Lower leg skin (tissue), 4 donors: ENCODE measurements at regions not wholly inside any gene's neighbourhood (a gene's known extent, or its start where the extent isn't known, plus 50 kb on each side); places are given as distances from the start of the nearest gene placed in this dataset.
A peak's percentile ranks its signal among the peaks of the same experiment; 100 is the strongest.

Experiments used
- DNase-seq, 2 donors: peaks; one replicate each; pipeline ENCODE4 v3.0.0-alpha.2; 2019; ENCODE audit warnings: low spot score in 2 of 2
- H3K4me3 ChIP-seq: fragments of 200-600 bp; sonication (generic); 2 replicates; pipeline ENCODE4 v1.5.1; 2017; ENCODE audit warnings: mild to moderate bottlenecking, low read depth; ENCODE audit not compliant: poor library complexity, severe bottlenecking
- CTCF ChIP-seq, 3 donors: fragments of 450-650 bp; IDR thresholded peaks; one replicate each; pipeline ENCODE4 v1.5.1; 2016; ENCODE audit warnings: antibody characterized with exemption in 3 of 3, mild to moderate bottlenecking in 3 of 3, moderate library complexity in 2 of 3
- POLR2A ChIP-seq, 2 donors: fragments of 450-650 bp; IDR thresholded peaks; one replicate each; pipeline ENCODE4 v1.6.1; 2016 to 2017; ENCODE audit warnings: antibody characterized with exemption in 2 of 2, mild to moderate bottlenecking in 1 of 2, moderate library complexity in 1 of 2
- WGBS, 2 donors: methylation state at CpG; one replicate each; pipeline ENCODE4 v1.1.5; 2018; 5-methylcytosine and 5-hydroxymethylcytosine counted together
- intact Hi-C: fragments of 100-400 bp; cut with DNase I; formaldehyde crosslinking; loops from one replicate; pipeline ENCODE4 v1.15.0; 2023; ENCODE audit warnings: low total_unique reads

- DNase-seq: no peak
- H3K4me3 ChIP-seq: no peak overlapping the region
- intact Hi-C loops: no loop called here
- TF ChIP-seq POLR2A (IDR thresholded peaks at IDR 0.05) (no peak), CTCF (IDR thresholded peaks at IDR 0.05) (no peak)
- WGBS, 2 donors: 45 to 52% methylated on average over 3 of the region's 3 CpGs
Observed at GRCh38 chr9:2263665-2264064, 248.5 kb downstream of the SMARCA2 start.

GRCh38 chr9:2264081-2264480 lies 248.9 kb downstream of the SMARCA2 start:
- 95 to 97% methylated on average over 8 of the region's 8 CpGs for WGBS, 2 donors
- no peak overlapping the region for H3K4me3 ChIP-seq
- DNase-seq: no peak
- TF ChIP-seq POLR2A (IDR thresholded peaks at IDR 0.05) (no peak), CTCF (IDR thresholded peaks at IDR 0.05) (no peak)
- intact Hi-C loops: no loop called here

- WGBS, 2 donors: 64 to 75% methylated on average over 7 of the region's 7 CpGs
- no peak overlapping the region for H3K4me3 ChIP-seq
- intact Hi-C loops: no loop called here
- TF ChIP-seq CTCF (IDR thresholded peaks at IDR 0.05): no peak
- TF ChIP-seq POLR2A (IDR thresholded peaks at IDR 0.05): no peak
- DNase-seq: no peak
Observed at GRCh38 chr9:2267181-2267745, 252.1 kb downstream of the SMARCA2 start.

- H3K4me3 ChIP-seq: no peak overlapping the region
- no peak for DNase-seq
- intact Hi-C loops: no loop called here
- TF ChIP-seq POLR2A (IDR thresholded peaks at IDR 0.05) (no peak), CTCF (IDR thresholded peaks at IDR 0.05) (no peak)
- 68% methylated on average over 3 of the region's 3 CpGs for WGBS, 2 donors
Observed at GRCh38 chr9:2269778-2270177, 254.6 kb downstream of the SMARCA2 start.

GRCh38 chr9:2270565-2270964 lies 255.4 kb downstream of the SMARCA2 start:
- intact Hi-C loops: no loop called here
- H3K4me3 ChIP-seq: no peak overlapping the region
- TF ChIP-seq CTCF (IDR thresholded peaks at IDR 0.05): no peak
- no peak for TF ChIP-seq POLR2A (IDR thresholded peaks at IDR 0.05)
- DNase-seq: no peak
- WGBS, 2 donors: 75 to 80% methylated on average over 5 of the region's 5 CpGs

GRCh38 chr9:2271426-2271825 lies 256.3 kb downstream of the SMARCA2 start:
- TF ChIP-seq CTCF (IDR thresholded peaks at IDR 0.05) (no peak), POLR2A (IDR thresholded peaks at IDR 0.05) (no peak)
- no peak overlapping the region for H3K4me3 ChIP-seq
- WGBS, 2 donors: 30 to 31% methylated on average over 4 of the region's 4 CpGs
- intact Hi-C loops: no loop called here
- peak in 1 of 2 donors; percentile 30 for DNase-seq
